ENCODE measurements at regions not wholly inside any gene's neighbourhood (a gene's known extent, or its start where the extent isn't known, plus 50 kb on each side); places are given as distances from the start of the nearest gene placed in this dataset.
"Not testable (repeated sequence)": the region's sequence is repeated elsewhere in the genome, so short reads cannot be mapped to it uniquely, and the experiment has no call there.

GRCh38 chr17:64789061-64789445 is 126.9 kb upstream of the SMURF2 start:
- TF ChIP-seq POLR2A, POLR2AphosphoS5, CTCF (IDR thresholded peaks at IDR 0.05): not testable (repeated sequence)
